Upper lobe of right lung (tissue), 1 donor: ENCODE measurements at regions not wholly inside any gene's neighbourhood (a gene's known extent, or its start where the extent isn't known, plus 50 kb on each side); places are given as distances from the start of the nearest gene placed in this dataset.

Experiments
- ATAC-seq: fragments of 200-7000 bp; cut with Tn5 transposase; one replicate; pipeline ENCODE4 v1.9.1; 2020; ENCODE audit warnings: mild to moderate bottlenecking, moderate library complexity
- DNase-seq: peaks from one replicate; pipeline ENCODE4 v3.0.0-alpha.2; 2020
- H3K27ac ChIP-seq: fragments of 200-600 bp; one replicate; pipeline ENCODE4 v1.8.0; 2022
- H3K27me3 ChIP-seq: fragments of 200-600 bp; one replicate; pipeline ENCODE4 v1.8.0; 2022; ENCODE audit warnings: mild to moderate bottlenecking
- H3K36me3 ChIP-seq: fragments of 200-600 bp; one replicate; pipeline ENCODE4 v1.8.0; 2022
- H3K4me1 ChIP-seq: fragments of 200-600 bp; one replicate; pipeline ENCODE4 v1.8.0; 2022
- H3K4me3 ChIP-seq: fragments of 200-600 bp; one replicate; pipeline ENCODE4 v1.8.0; 2022; ENCODE audit warnings: mild to moderate bottlenecking
- H3K9me3 ChIP-seq: fragments of 200-600 bp; one replicate; pipeline ENCODE4 v1.8.0; 2022
- intact Hi-C: fragments of 100-400 bp; cut with DNase I; formaldehyde crosslinking; loops from one replicate; pipeline ENCODE4 v1.11.0; 2022
- TF ChIP-seq, protein P1 (sequence below): fragments of 200-600 bp; IDR thresholded peaks from one replicate; pipeline ENCODE4 v1.8.0; 2022; ENCODE audit warnings: antibody characterized with exemption
- donor health status: DM: no; HTN: yes; CAD: no; lungs with severe emphysema.

DNA sequence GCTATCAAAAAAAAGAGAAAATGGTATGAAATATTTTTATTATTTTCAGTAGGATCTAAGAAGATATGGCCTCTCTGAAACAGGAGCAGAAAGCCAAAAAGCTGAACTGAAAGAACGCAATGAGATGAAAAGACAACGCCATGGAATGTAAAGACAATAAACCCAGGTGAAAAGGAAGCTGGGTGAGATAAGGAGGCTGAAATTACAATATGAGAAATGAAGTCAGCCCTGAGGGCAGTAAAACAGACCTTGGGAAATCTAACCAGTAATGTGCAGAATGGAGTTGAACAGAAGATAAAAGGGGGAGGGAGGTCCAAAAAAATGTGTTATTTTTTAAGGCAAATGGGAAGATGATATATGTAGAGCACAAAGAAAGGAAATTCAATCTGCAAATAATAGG lies 265.3 kb downstream of the ENC1 start:
- no peaks in the 10 kb centered on the region for H3K27me3 ChIP-seq
- TF ChIP-seq, protein P1, sequence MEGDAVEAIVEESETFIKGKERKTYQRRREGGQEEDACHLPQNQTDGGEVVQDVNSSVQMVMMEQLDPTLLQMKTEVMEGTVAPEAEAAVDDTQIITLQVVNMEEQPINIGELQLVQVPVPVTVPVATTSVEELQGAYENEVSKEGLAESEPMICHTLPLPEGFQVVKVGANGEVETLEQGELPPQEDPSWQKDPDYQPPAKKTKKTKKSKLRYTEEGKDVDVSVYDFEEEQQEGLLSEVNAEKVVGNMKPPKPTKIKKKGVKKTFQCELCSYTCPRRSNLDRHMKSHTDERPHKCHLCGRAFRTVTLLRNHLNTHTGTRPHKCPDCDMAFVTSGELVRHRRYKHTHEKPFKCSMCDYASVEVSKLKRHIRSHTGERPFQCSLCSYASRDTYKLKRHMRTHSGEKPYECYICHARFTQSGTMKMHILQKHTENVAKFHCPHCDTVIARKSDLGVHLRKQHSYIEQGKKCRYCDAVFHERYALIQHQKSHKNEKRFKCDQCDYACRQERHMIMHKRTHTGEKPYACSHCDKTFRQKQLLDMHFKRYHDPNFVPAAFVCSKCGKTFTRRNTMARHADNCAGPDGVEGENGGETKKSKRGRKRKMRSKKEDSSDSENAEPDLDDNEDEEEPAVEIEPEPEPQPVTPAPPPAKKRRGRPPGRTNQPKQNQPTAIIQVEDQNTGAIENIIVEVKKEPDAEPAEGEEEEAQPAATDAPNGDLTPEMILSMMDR = no peak
- intact Hi-C loops = no loop called here
- ATAC-seq (no peak), DNase-seq (no peak)
- no peak overlapping the region for H3K4me3 ChIP-seq
- H3K27ac ChIP-seq = no peak overlapping the region
- no peaks in the 10 kb centered on the region for H3K9me3 ChIP-seq
- no peaks in the 10 kb centered on the region for H3K36me3 ChIP-seq
- H3K4me1 ChIP-seq = peaks cover 4% of the 10 kb centered on the region

DNA sequence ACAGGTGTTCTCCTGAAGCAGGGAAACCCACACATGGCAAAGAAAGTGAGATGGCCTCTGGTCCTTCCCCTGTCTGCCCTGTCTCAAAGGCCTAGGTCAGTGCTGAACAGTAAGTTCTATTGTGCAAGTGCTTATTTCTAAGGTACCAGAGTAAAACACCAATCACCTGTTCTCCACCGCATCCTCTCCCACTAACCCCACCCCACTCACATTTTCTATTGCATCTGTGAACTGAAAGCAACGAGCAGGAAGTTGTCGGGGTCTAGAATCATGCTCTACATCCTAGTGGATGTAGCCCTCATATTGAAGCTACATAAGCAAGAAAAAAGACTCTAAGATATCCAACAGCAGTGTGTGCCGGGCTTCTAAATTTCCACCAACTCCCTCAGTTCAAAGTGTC lies 265.9 kb downstream of the ENC1 start:
- ATAC-seq (no peak), DNase-seq (no peak)
- Histone ChIP-seq H3K9me3 (no peaks in the 10 kb centered on the region), H3K27me3 (no peaks in the 10 kb centered on the region), H3K4me1 (peaks cover 5% of the 10 kb centered on the region), H3K4me3 (no peak overlapping the region), H3K36me3 (no peaks in the 10 kb centered on the region), H3K27ac (no peak overlapping the region)
- TF ChIP-seq, protein P1 = no peak
- intact Hi-C loops = no loop called here

DNA sequence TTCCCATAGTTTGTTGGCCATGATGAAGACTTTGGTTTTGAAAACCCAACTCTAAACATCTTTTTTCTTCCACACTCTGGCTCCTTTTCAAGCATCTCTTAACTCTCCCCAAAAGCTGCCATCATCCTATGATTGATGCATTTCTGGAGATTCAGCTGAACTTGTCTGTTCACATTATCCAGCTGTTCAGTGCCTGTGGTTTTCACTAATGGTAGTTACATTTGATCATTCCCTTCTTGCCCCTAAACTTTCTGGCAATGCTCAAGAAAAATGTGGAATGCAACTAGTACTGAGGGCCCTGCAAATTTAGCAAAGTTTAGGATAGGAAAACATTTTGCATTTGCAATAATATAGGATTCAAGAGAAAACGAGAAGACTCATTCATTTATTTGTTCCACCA lies 267.5 kb downstream of the ENC1 start:
- Histone ChIP-seq H3K36me3 (no peaks in the 10 kb centered on the region), H3K27ac (no peak overlapping the region), H3K9me3 (no peaks in the 10 kb centered on the region), H3K27me3 (no peaks in the 10 kb centered on the region), H3K4me1 (peaks cover 5% of the 10 kb centered on the region), H3K4me3 (no peak overlapping the region)
- TF ChIP-seq, protein P1 = no peak
- ATAC-seq (no peak), DNase-seq (no peak)
- intact Hi-C loops = no loop called here

DNA sequence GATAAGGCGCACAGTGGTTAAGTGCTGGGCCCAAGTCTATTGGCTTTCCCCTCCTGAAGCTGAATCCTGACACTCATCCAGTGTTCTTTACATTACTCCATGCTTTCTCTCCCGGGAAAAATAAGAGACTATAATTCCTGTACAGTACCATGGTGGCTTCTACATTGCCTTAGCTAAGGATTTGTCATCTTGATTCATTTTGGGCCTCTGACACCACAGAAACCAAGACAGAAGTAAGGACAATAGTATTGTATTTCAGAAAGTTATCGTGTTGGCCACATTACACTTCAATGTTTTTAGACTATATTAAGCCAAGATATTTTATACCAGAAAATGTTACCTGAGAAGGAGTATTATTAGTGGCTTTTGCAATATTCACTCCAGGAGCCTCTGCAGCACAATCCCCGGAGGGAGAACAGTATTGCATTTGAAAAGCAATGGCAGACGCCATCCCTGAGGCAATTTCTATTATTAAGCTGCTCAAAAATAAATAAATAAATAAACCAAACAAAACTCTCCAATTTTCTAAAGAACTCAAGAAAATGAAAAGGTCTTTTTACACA lies 267.9 kb downstream of the ENC1 start:
- DNase-seq = no peak
- Histone ChIP-seq H3K27me3 (no peaks in the 10 kb centered on the region), H3K27ac (no peak overlapping the region), H3K9me3 (no peaks in the 10 kb centered on the region), H3K4me3 (no peak overlapping the region), H3K36me3 (no peaks in the 10 kb centered on the region), H3K4me1 (peaks cover 5% of the 10 kb centered on the region)
- intact Hi-C loops = no loop called here
- TF ChIP-seq, protein P1 = no peak
- no peak for ATAC-seq

DNA sequence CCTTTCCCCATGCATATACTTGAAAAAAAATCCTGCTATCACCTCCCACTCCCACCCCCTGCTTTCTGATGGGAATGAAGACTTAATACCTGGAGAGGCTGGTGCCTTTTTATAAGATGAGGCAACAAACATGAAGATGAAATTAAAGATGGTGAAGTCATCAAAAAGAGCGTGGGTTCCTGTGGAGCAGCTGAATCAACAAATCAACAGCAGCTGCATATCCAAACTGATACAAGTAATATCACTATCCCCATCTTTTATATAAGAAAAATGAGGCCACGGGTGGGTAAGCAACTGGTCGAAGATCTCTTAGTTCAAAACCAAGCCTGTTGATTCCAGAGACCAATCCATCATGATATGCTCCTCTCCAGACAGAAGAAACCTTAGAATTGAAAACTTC lies 268.5 kb downstream of the ENC1 start:
- intact Hi-C loops = no loop called here

More for the DNA sequence above, 268.5 kb downstream of the ENC1 start:
- H3K4me1 ChIP-seq = peaks cover 5% of the 10 kb centered on the region
- H3K36me3 ChIP-seq = no peaks in the 10 kb centered on the region
- no peaks in the 10 kb centered on the region for H3K27me3 ChIP-seq
- DNase-seq (no peak), ATAC-seq (no peak)
- TF ChIP-seq, protein P1 = no peak
- no peak overlapping the region for H3K27ac ChIP-seq
- H3K9me3 ChIP-seq = no peaks in the 10 kb centered on the region
- no peak overlapping the region for H3K4me3 ChIP-seq
